GM21367 (cell line): ENCODE measurements at regions not wholly inside any gene's neighbourhood (a gene's known extent, or its start where the extent isn't known, plus 50 kb on each side); places are given as distances from the start of the nearest gene placed in this dataset.
"Not testable (repeated sequence)": the region's sequence is repeated elsewhere in the genome, so short reads cannot be mapped to it uniquely, and the experiment has no call there.

Source experiments
- ATAC-seq: cut with Tn5 transposase; IDR thresholded peaks from one replicate; pipeline ENCODE4 v1.9.1; 2021; ENCODE audit not compliant: unreplicated experiment

GRCh38 chr6:85887461-85887860, 244.8 kb upstream of the SYNCRIP start:
- ATAC-seq, result no peak

- ATAC-seq, result no peak
Observed at GRCh38 chr6:85868685-85869084, 226.0 kb upstream of the SYNCRIP start.

DNA sequence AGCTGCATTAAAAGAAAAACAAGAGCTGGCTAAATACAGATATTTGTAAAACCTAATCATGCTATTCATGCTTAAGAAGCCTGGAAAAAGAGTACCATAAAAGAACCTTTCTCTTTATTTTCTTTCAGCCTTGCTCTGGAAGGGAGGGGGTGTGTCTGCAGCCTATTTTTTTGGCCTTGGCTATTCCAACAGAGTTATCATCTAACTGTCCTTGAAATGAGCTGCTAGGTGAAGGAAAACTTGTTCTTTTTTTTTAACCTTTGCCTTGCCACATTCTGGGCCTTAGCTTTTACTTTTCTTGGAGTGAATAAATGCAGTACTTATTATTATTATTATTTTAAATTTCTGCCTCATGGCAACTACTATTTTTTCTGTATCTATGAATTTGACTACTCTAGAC, 224.9 kb upstream of the SYNCRIP start:
- ATAC-seq, result no peak

DNA sequence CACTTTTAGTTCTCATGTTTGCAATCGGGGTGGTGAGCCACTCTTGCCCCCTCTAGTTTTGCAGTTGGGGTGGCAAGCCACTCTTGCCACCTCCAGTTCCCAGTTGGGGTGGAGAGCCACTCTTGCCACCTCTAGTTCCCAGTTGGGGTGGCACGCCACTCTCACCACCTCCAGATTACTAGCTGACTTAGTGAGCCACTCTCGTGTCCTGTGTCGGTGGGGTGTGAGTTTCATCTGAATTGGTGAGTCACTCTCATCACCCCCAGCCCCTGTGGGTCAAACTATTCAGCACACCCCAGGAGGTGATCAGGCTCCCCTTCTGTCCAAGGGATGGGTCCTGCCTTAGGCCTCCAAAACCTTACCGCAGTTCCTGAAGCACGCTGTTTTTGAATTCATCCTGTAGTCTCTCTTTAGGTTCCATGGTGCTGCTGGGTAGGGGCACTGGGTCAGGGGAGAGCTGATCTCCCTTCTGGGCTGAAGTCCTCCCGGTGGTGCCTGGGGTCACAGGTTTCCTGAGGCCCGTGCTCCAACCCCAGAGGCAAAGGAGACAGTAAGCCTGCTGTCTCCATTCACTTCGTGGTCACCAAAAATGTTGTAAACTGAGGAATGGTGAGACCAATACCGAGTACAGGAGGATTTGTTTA, 224.2 kb upstream of the SYNCRIP start:
- ATAC-seq, result no peak

DNA sequence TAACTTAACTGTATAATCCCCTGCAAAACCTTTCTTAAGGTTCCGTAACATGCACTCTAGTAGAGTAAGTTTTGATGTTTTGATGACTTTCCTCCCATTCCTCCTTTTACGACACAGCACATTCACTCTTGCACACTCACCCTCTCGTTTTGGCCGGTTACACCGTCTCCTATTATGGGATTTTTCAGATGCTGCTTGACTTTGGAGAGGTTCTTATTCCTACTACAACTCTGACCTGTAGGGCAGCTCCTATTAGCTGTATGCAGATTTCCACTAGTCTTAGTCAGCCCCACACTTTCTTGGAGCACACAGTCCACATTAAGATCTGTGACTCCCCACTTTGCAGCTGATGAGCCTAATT, 223.7 kb upstream of the SYNCRIP start:
- no peak for ATAC-seq

DNA sequence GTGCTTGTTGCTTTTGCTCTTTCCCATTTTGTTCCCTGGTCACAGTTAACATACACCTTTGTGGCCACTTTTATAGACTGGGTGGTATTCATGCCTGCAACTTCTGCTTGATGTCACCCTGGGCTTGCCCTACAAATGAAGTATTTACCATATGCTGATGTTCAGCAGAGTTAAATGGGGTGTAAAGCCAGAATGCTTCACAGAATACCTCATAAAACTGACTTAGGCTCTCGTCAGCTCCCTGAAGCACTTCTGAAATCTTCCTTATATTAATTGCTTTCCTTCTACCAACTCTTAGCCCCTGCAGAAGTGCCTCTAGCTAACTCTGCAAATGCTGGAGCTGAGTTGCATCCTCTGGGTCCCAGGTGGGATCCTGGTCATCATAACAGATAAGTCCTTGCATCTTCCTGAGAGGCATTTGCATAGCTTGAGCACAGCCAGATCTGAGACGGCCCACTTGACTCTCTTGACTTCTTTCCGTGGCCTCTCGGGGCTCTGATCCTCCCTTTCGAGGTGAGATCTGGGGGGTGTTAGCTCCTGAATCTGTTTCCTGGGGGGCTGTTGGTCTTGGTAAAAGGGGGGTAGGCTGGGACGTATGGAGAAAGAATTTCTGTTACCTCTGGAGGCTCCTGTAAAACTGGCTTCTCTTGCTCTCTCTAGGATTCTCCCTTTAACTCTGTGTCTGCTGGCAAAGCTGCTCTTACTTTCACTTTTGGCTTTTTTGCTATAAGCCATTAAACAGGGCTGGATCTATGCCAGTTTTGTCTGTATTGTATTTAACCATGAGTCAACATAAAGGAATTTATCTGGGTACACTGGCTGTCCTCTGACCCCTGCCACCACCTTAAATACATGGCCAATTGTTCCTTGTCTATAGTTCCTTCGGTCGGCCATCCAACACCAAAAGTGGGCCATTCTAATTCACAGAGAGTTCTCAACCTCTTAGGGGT, 223.0 kb upstream of the SYNCRIP start:
- ATAC-seq, result peak; percentile 66

DNA sequence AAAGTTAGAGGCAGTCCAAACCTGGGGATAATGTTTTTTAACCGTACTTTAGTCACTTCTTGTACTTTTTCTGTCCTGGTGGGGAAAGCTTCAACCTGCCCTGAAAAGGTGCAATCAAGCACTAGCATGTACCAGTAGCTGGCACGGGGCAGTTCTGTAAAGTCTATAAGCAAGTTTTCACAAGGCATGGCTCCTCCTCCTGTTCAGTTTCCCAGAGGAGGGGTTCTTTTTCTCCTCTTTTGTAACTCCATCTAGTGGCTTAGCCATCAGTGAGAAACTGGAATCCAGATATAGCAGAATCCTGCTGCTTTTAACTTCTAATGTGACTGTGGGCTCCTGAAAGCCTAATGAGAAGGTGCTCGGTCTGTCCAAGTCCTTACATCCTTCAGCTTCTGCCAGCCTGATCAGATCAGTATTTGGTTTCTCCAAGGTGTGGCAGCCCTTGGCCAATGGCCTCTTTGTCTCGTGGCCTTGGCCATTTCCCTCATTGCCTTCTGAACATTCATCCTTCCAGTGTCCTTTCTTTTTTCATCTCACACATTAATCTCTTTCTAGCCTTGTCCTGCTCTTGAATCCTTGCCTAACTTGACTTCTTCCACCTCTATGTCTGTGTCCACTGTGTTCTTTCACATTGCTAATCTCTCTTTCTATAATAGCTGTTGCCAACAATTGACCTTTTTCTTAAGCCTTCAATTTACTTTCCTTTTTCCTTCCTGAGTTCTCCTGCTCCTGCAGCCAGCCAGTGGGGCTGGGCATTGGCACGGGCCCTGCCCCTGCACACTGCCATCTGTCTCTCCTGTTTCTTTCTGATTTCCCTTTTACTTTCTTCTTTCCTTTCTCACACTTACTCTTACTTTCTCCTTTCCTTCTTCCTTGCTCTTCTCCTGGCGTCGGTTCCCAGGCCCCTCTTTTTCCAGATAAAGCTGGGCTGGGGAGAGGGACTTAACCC, 222.0 kb upstream of the SYNCRIP start:
- no peak for ATAC-seq

DNA sequence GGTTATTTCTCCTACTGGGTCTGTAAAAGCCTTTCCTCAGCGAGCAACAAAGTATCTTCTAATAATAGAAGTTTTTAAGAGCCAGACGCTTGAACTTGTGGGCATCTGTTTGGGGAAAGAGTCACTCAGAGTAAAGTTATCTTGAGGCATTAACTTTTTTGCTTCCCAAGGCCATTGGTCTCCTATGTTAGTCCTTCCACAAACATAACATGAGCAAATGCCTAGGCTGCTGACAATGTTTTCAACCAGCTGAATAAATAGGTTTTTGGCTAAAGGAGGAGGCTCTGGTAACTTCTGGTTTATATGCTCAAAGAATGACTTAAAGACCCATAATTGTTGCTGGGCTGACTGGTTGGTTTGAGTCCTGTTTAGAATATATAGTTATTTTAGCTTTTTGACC, 213.5 kb upstream of the SYNCRIP start:
- ATAC-seq, result no peak

DNA sequence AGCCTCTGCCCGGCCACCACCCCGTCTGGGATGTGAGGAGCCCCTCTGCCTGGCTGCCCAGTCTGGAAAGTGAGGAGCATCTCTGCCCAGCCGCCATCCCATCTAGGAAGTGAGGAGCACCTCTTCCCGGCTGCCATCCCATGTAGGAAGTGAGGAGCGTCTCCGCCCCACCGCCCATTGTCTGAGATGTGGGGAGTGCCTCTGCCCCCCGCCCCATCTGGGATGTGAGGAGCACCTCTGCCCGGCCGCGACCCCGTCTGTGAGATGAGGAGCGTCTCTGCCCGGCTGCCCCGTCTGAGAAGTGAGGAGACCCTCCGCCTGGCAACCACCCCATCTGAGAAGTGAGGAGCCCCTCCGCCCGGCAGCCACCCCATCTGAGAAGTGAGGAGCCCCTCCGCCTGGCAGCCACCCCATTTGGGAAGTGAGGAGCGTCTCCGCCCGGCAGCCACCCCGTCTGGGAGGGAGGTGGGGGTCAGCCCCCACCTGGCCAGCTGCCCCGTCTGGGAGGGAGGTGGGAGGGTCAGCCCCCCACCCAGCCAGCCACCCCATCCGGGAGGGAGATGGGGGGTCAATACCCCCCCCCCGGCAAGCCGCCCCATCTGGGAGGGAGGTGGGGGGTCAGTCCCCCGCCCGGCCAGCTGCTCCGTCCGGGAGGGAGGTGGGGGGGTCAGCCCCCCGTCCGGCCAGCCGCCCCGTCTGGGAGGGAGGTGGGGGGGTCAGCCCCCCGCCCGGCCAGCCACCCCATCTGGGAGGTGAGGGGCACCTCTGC, 195.8 kb upstream of the SYNCRIP start:
- ATAC-seq, result not testable (repeated sequence)

DNA sequence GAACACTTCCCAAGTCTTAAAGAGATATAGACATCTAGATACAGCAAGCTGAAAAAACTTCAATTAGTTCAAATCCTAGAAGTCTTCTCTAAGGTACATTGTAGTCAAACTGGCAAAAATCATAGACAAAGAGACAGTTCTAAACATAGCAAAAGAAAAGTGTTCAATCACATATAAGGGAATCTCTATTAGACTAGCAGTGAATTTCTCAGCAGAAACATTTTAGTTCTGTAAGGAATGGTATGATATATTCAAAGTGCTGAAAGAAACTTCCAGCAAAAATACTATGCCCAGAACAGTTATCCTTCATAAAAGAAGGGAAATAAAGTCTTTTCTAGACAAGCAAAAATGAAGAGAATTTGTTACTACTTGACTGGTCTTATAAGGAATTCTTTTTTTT, 186.3 kb upstream of the SYNCRIP start:
- no peak for ATAC-seq

- ATAC-seq, result no peak
Observed at GRCh38 chr6:85826997-85827396, 184.3 kb upstream of the SYNCRIP start.

GRCh38 chr6:85824329-85824728, 181.6 kb upstream of the SYNCRIP start:
- ATAC-seq, result no peak

DNA sequence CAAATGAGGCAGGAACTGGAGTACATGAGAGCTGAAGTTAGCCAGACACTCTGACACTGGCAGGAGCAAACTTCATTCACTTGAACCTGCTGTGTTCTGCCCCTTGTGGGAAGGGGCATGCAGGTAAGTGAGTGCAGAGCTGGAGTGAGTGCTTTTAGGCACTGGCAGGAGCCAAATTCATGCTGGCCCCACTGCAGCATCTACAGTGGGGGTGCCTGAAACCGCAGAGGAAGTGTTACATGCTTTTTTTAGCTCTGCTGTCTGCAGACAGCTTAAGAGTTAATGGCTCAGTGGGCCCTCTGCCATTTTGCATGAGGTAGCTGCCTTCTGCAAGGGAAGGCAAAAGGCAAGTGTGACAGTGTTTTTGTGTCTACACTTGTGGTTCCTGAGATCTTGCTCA, 167.9 kb upstream of the SYNCRIP start:
- no peak for ATAC-seq

GRCh38 chr6:85803721-85804120, 161.0 kb upstream of the SYNCRIP start:
- no peak for ATAC-seq

- no peak for ATAC-seq
Observed at GRCh38 chr6:85802162-85802561, 159.5 kb upstream of the SYNCRIP start.

DNA sequence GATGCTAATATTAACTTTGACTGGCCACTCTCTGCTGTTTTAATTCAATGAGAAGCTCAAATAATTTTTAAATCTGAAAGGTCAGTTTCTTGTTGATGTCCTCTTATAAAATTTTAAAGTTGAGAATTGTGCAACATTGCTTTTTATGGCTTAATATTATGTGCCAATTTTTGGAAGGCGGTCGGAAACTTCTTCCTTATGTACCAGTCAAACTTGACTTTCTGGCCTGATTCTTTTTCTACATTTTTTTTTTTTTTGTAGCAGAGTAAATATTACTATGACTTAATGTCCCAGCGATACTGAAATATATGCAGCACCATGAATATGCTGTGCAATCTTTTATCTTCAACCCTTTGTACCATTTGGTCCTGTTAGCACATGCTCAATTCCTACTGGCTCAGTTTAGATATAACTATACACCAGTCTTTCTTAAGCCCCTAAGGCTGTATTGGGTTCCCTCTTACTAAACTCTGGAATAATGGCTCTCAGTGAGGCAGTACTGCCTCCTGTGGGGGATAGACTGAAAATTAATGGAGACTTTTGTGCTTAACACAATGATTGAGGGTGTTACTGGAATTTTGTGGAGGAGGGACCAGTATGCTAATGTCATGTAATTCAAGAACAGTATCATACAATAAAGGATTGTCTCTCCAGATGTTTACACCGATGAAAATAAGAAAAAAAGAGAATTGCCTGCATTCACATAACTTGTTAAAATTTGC, 156.4 kb upstream of the SYNCRIP start:
- ATAC-seq, result no peak

DNA sequence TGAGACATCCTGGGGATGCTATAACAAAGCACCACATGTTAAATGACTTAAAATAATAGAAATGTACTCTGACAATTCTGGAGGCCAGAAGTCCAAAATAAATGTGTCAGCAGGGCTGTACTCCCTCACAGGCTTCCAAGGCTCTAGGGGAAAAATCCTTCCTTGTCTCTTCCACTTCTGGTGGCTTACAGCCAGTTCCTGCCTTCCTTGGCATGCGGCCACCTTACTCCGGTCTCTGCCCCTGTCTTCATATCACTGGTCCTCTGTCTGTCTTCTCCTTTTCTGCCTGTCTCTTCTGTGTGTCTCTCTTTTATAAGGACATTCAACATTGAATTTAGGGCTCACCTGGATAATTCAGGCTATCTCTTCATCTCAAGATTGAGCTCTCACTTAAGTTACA, 155.3 kb upstream of the SYNCRIP start:
- ATAC-seq, result no peak

- no peak for ATAC-seq
Observed at GRCh38 chr6:85795945-85796344, 153.3 kb upstream of the SYNCRIP start.

DNA sequence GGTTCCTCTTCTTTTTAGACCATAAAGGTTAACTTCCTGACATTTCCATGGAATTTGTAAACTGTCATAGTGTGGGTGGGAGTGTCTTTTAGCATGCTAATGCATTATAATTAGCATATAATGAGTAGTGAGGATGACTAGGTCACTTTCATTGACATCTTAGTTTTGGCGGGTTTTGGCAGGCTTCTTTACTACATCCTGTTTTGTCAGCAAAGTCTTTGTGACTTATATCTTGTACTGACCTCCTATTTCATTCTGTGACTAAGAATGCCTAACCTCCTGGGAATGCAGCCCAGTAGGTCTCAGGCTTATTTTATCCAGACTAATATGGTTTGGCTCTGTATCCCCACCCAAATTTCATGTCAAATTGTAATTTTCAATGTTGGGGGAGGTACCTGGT, 149.6 kb upstream of the SYNCRIP start:
- no peak for ATAC-seq

DNA sequence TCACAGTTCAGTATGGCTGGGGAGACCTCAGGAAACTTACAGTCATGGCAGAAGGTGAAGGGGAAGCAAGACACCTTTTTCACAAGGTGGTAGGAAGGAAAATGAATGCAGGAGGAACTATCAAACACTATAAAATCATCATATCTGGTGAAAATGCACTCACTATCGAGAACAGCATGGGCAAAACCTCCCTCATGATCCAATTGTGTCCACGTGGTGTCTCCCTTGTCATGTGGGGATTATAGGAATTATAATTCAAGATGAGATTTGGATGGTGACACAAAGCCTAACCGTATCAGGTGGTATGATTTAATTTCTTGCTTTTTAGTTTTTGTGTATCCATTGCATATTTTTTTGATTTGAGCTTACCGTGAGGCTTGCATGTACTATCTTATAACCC, 133.2 kb upstream of the SYNCRIP start:
- ATAC-seq, result no peak
